ENCODE measurements at regions not wholly inside any gene's neighbourhood (a gene's known extent, or its start where the extent isn't known, plus 50 kb on each side); places are given as distances from the start of the nearest gene placed in this dataset.

DNA sequence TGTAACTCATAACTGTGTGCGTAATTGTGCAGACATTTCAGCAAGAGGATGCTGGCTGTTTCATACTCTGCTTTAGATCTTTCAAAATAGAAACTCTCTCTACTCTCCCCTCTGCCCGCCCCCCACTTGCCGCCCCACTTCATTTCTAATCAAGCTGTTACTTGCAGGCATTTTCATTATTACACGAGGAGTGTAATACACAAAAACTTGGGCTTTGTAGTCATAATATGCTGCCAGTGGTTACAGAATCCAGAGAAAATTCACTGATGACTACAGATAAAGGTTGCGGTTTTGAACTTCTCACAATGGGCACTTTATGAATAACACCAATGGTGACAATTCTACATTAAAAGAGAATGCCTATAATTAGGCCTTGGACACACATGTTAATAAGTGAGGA, 194.0 kb upstream of the POU3F2 start:
- Histone ChIP-seq H4K20me1 (ENCODE audit: insufficient read depth, low read length) (no peaks in the 10 kb centered on the region), H3K27me3 (ENCODE audit: insufficient read depth, low read length) (no peaks in the 10 kb centered on the region), H3K27ac (ENCODE audit: low read depth, low read length) (peak overlapping the region; percentile 30), H3K4me3 (ENCODE audit: insufficient read depth, low read depth, low read length) (no peak overlapping the region), H3K9ac (ENCODE audit: low read length) (peak overlapping the region; percentile 9), H3K36me3 (ENCODE audit: insufficient read depth, low read length) (no peaks in the 10 kb centered on the region), H3K79me2 (ENCODE audit: insufficient read depth, low read length) (no peaks in the 10 kb centered on the region), H3K4me1 (ENCODE audit: insufficient read depth, low read length) (peaks cover 19% of the 10 kb centered on the region), H3K9me3 (ENCODE audit: insufficient read depth, low read depth, low read length) (no peaks in the 10 kb centered on the region), H2AFZ (ENCODE audit: low read depth, low read length) (peak overlapping the region; percentile 57), H3K4me2 (ENCODE audit: low read length) (peak overlapping the region; percentile 4)
- Mint-ChIP-seq H3K27ac (ENCODE audit: unreplicated experiment) (peak overlapping the region; percentile 22), H3K36me3 (ENCODE audit: low read depth, unreplicated experiment) (no peaks in the 10 kb centered on the region), H3K9me3 (ENCODE audit: unreplicated experiment) (no peaks in the 10 kb centered on the region), H3K4me3 (ENCODE audit: unreplicated experiment) (no peak overlapping the region), H3K4me1 (ENCODE audit: low read depth, unreplicated experiment) (peaks cover 31% of the 10 kb centered on the region), H3K27me3 (ENCODE audit: low read depth, unreplicated experiment) (no peaks in the 10 kb centered on the region)
- DNase-seq (ENCODE audit: low read depth) = peak; percentile 37
- no peak for TF ChIP-seq CTCF (IDR thresholded peaks at IDR 0.05; ENCODE audit: insufficient read depth, low read depth, low read length)
- TF ChIP-seq EZH2 (IDR thresholded peaks at IDR 0.05; ENCODE audit: insufficient read depth, low read length) = no peak
- no peak for FAIRE-seq

DNA sequence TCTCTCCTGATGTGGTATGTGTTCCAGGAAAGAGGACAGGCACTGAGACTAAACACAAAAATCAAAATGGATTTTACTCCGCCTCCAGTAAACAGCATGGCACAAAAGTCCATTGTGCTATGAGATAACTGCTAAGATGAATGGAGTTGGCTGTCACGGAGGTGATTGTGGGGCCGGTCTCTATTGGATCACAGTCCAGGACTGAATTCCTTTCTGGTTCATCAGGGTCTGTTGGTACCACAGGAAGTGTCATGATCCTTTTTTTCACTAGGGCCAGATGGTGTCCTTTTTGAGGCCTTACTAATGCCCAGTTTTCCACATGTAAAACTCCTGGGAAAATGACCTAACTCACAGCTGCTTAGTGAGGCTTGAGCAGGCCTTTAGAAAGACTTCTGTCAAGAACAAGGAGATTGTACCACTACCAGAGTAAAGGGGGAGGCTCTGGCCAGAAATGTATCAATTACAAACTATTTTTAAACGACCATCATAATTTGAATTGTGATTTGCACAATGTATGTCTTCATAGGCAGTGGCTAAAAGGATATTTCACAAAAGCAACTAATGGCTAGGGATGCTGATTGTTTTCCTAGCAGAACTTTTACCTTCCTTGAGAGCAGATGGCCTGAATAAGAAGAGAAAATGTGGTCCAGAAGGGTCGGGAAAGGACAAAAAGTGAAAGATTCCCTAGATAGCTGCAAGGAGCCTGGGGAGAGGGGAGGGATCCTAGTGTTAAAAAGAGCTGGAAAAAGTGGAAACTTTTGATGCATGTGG, 192.2 kb upstream of the POU3F2 start:
- H3K4me2 ChIP-seq (ENCODE audit: low read length) = peak overlapping the region; percentile 27
- TF ChIP-seq EZH2 (IDR thresholded peaks at IDR 0.05; ENCODE audit: insufficient read depth, low read length) (no peak), CTCF (IDR thresholded peaks at IDR 0.05; ENCODE audit: insufficient read depth, low read depth, low read length) (no peak)
- DNase-seq (ENCODE audit: low read depth) (peak; percentile 94), FAIRE-seq (no peak)
- no peaks in the 10 kb centered on the region for H4K20me1 ChIP-seq (ENCODE audit: insufficient read depth, low read length)
- Mint-ChIP-seq H3K4me1 (ENCODE audit: low read depth, unreplicated experiment) (peaks cover 31% of the 10 kb centered on the region), H3K36me3 (ENCODE audit: low read depth, unreplicated experiment) (no peaks in the 10 kb centered on the region), H3K9me3 (ENCODE audit: unreplicated experiment) (no peaks in the 10 kb centered on the region), H3K4me3 (ENCODE audit: unreplicated experiment) (no peak overlapping the region), H3K27ac (ENCODE audit: unreplicated experiment) (peak overlapping the region; percentile 62), H3K27me3 (ENCODE audit: low read depth, unreplicated experiment) (no peaks in the 10 kb centered on the region)
- H3K9me3 ChIP-seq (ENCODE audit: insufficient read depth, low read depth, low read length) = no peaks in the 10 kb centered on the region
- peak overlapping the region; percentile 41 for H3K9ac ChIP-seq (ENCODE audit: low read length)
- peaks cover 19% of the 10 kb centered on the region for H3K4me1 ChIP-seq (ENCODE audit: insufficient read depth, low read length)
- H3K79me2 ChIP-seq (ENCODE audit: insufficient read depth, low read length) = no peaks in the 10 kb centered on the region
- peak overlapping the region; percentile 63 for H3K27ac ChIP-seq (ENCODE audit: low read depth, low read length)
- peak overlapping the region; percentile 18 for H2AFZ ChIP-seq (ENCODE audit: low read depth, low read length)
- no peak overlapping the region for H3K4me3 ChIP-seq (ENCODE audit: insufficient read depth, low read depth, low read length)
- no peaks in the 10 kb centered on the region for H3K27me3 ChIP-seq (ENCODE audit: insufficient read depth, low read length)
- H3K36me3 ChIP-seq (ENCODE audit: insufficient read depth, low read length) = no peaks in the 10 kb centered on the region

DNA sequence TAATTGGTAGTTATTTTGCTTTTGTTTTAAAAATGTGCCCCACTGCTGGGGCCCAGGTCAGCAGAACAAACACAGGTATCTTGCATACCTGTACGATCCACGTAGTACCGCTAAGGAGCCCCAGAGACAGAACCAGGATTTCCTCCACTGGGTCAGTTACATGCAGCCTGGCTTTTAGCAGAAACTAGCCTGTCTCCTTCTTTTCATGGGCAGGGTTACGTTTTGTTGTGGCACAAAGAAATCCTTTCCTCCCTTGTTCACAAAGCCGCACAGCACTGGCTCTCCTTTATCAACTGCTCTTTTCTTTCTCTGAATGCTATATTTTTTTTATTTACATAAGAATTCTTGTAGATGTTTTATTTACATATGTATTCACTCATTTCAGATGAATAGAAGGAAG, 190.3 kb upstream of the POU3F2 start:
- Histone ChIP-seq H3K4me3 (ENCODE audit: insufficient read depth, low read depth, low read length) (no peak overlapping the region), H3K4me2 (ENCODE audit: low read length) (no peak overlapping the region), H3K4me1 (ENCODE audit: insufficient read depth, low read length) (peaks cover 30% of the 10 kb centered on the region), H3K79me2 (ENCODE audit: insufficient read depth, low read length) (no peaks in the 10 kb centered on the region), H3K36me3 (ENCODE audit: insufficient read depth, low read length) (no peaks in the 10 kb centered on the region), H4K20me1 (ENCODE audit: insufficient read depth, low read length) (no peaks in the 10 kb centered on the region), H3K27ac (ENCODE audit: low read depth, low read length) (no peak overlapping the region), H3K9me3 (ENCODE audit: insufficient read depth, low read depth, low read length) (no peaks in the 10 kb centered on the region), H3K9ac (ENCODE audit: low read length) (no peak overlapping the region), H3K27me3 (ENCODE audit: insufficient read depth, low read length) (no peaks in the 10 kb centered on the region), H2AFZ (ENCODE audit: low read depth, low read length) (no peak overlapping the region)
- Mint-ChIP-seq H3K4me1 (ENCODE audit: low read depth, unreplicated experiment) (peaks cover 44% of the 10 kb centered on the region), H3K27me3 (ENCODE audit: low read depth, unreplicated experiment) (no peaks in the 10 kb centered on the region), H3K36me3 (ENCODE audit: low read depth, unreplicated experiment) (no peaks in the 10 kb centered on the region), H3K4me3 (ENCODE audit: unreplicated experiment) (no peak overlapping the region), H3K27ac (ENCODE audit: unreplicated experiment) (no peak overlapping the region), H3K9me3 (ENCODE audit: unreplicated experiment) (no peaks in the 10 kb centered on the region)
- FAIRE-seq (no peak), DNase-seq (ENCODE audit: low read depth) (no peak)
- TF ChIP-seq CTCF (IDR thresholded peaks at IDR 0.05; ENCODE audit: insufficient read depth, low read depth, low read length) (no peak), EZH2 (IDR thresholded peaks at IDR 0.05; ENCODE audit: insufficient read depth, low read length) (no peak)
